Gastroesophageal sphincter (tissue), 4 donors: ENCODE measurements at regions not wholly inside any gene's neighbourhood (a gene's known extent, or its start where the extent isn't known, plus 50 kb on each side); places are given as distances from the start of the nearest gene placed in this dataset.

Experiments
- ATAC-seq: fragments of 150-250 bp; one replicate; pipeline ENCODE4 v1.9.1; 2016; ENCODE audit warnings: mild to moderate bottlenecking, moderate library complexity
- H3K27ac ChIP-seq, 4 donors: fragments of 200-600 bp; sonication (generic) in 3 of 4; 1 replicate in 3 of 4; 2 replicates in 1 of 4; pipeline ENCODE4 v1.5.1; 2016 to 2019
- H3K27me3 ChIP-seq: fragments of 200-600 bp; sonication (generic); one replicate; pipeline ENCODE4 v1.5.1; 2019
- H3K36me3 ChIP-seq, 2 donors: fragments of 200-600 bp; sonication (generic); one replicate each; pipeline ENCODE4 v1.5.1; 2019; ENCODE audit warnings: control low read depth in 1 of 2
- H3K4me1 ChIP-seq, 3 donors: fragments of 200-600 bp; sonication (generic); 1 replicate in 2 of 3; 2 replicates in 1 of 3; pipeline ENCODE4 v1.5.1; 2016 to 2019; ENCODE audit warnings: control low read depth in 2 of 3
- H3K4me3 ChIP-seq, 2 donors: fragments of 200-600 bp; sonication (generic); one replicate each; pipeline ENCODE4 v1.5.1; 2019; ENCODE audit warnings: mild to moderate bottlenecking in 1 of 2, moderate library complexity in 1 of 2
- H3K9me3 ChIP-seq, 3 donors: fragments of 200-600 bp; sonication (generic); one replicate each; pipeline ENCODE4 v1.5.1; 2017 to 2019; ENCODE audit warnings: control low read depth in 2 of 3
- CTCF ChIP-seq, 4 experiments: fragments of 200-600 bp in 2 of 4; fragments of 450-650 bp in 2 of 4; sonication (generic) in 1 of 4; IDR thresholded peaks; one replicate each; pipeline ENCODE4 v1.5.1; 2017 to 2019; ENCODE audit warnings: antibody characterized with exemption in 4 of 4, mild to moderate bottlenecking in 2 of 4, moderate library complexity in 2 of 4
- EP300 ChIP-seq: sonication (generic); formaldehyde crosslinking; IDR thresholded peaks from one replicate; pipeline ENCODE4 v1.6.1; 2017; ENCODE audit warnings: antibody characterized with exemption, mild to moderate bottlenecking
- POLR2A ChIP-seq, 2 donors: fragments of 450-650 bp; IDR thresholded peaks; one replicate each; pipeline ENCODE4 v1.6.1; 2017; ENCODE audit warnings: antibody characterized with exemption in 2 of 2, mild to moderate bottlenecking in 2 of 2, moderate library complexity in 1 of 2
- POLR2AphosphoS5 ChIP-seq: sonication (generic); formaldehyde crosslinking; IDR thresholded peaks from one replicate; pipeline ENCODE4 v1.6.1; 2017; ENCODE audit warnings: antibody characterized with exemption
- WGBS, 2 donors: methylation state at CpG; one replicate each; pipeline ENCODE4 v1.1.5; 2018; ENCODE audit warnings: low coverage in 1 of 2; 5-methylcytosine and 5-hydroxymethylcytosine counted together

DNA sequence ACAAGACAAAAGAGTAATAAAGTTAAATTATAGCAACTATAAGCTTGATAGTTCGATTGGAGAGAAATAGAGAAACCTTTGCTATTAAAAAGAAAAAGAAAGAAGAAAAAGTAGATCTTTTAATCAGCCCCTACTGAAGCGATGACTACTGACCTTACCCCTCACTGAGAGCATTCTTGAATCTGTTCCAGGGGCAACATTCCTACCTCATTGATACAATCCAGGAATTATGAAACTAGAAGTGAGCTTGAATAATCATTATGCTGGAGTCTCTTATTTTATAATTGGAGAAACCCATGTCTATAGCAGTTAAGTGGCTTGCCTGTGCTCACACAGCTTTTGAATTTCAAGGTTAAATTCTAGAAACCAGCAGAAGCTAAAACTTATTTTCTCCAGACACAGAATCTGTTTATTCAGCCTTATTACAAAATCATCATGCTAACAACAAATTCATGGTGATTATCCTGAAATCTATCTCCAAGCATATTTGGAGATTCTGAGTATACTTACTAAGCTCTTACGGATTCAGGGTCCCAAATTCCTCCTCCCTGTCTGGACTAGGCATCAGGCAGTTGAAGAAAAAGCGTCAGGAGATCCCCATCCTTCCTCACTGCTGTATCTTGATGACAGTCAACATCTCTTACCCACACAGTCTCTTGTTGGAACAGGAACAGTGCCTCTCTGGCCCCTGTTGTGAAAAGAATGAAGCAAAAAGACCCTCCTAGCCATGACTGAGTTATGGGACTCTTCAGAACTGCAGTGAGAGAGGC lies 547.6 kb upstream of the WWC1 start:
- Histone ChIP-seq H3K36me3 (no peaks in the 10 kb centered on the region), H3K27me3 (peaks cover 11% of the 10 kb centered on the region), H3K4me3 (no peak overlapping the region), H3K27ac (no peak overlapping the region), H3K4me1 (no peaks in the 10 kb centered on the region), H3K9me3 (peaks cover 0 to under 1% (median 0%) of the 10 kb centered on the region in 3 donors)
- WGBS, 2 donors: 64 to 67% methylated on average over 3 to 4 of the region's 4 CpGs
- no peak for ATAC-seq
- TF ChIP-seq EP300 (no peak), POLR2A (IDR thresholded peaks at IDR 0.05) (no peak), POLR2AphosphoS5 (no peak), CTCF (IDR thresholded peaks at IDR 0.05) (no peak)

- no peaks in the 10 kb centered on the region for H3K36me3 ChIP-seq
- ATAC-seq: no peak
Measured at GRCh38 chr5:167745868-167746267, 545.6 kb upstream of the WWC1 start.

GRCh38 chr5:167750586-167750985 lies 540.9 kb upstream of the WWC1 start:
- H3K4me3 ChIP-seq: no peak overlapping the region
- H3K4me1 ChIP-seq: no peaks in the 10 kb centered on the region
- H3K27ac ChIP-seq: no peak overlapping the region
- H3K27me3 ChIP-seq: peaks cover 22% of the 10 kb centered on the region
- ATAC-seq: no peak
- H3K9me3 ChIP-seq: no peaks in the 10 kb centered on the region
- no peak for TF ChIP-seq POLR2A (IDR thresholded peaks at IDR 0.05)
- TF ChIP-seq CTCF (IDR thresholded peaks at IDR 0.05): no peak
- no peak for TF ChIP-seq EP300
- TF ChIP-seq POLR2AphosphoS5: no peak
- 43 to 82% methylated on average over 1 of the region's 1 CpG for WGBS, 2 donors
- no peaks in the 10 kb centered on the region for H3K36me3 ChIP-seq

More at GRCh38 chr5:167745868-167746267, 545.6 kb upstream of the WWC1 start:
- Histone ChIP-seq H3K27me3 (peaks cover 22% of the 10 kb centered on the region), H3K4me3 (no peak overlapping the region), H3K4me1 (no peaks in the 10 kb centered on the region), H3K27ac (no peak overlapping the region), H3K9me3 (no peaks in the 10 kb centered on the region)
- TF ChIP-seq CTCF (IDR thresholded peaks at IDR 0.05): no peak
- TF ChIP-seq POLR2AphosphoS5: no peak
- no peak for TF ChIP-seq EP300
- no peak for TF ChIP-seq POLR2A (IDR thresholded peaks at IDR 0.05)
- 79 to 86% methylated on average over 4 to 6 of the region's 6 CpGs for WGBS, 2 donors

- WGBS, 2 donors: 57 to 73% methylated on average over 4 of the region's 4 CpGs
- Histone ChIP-seq H3K27me3 (peaks cover 16% of the 10 kb centered on the region), H3K4me3 (no peak overlapping the region), H3K36me3 (no peaks in the 10 kb centered on the region), H3K9me3 (no peaks in the 10 kb centered on the region), H3K27ac (no peak overlapping the region), H3K4me1 (no peaks in the 10 kb centered on the region)
- ATAC-seq: no peak
- TF ChIP-seq CTCF (IDR thresholded peaks at IDR 0.05): no peak
- TF ChIP-seq POLR2A (IDR thresholded peaks at IDR 0.05): no peak
- TF ChIP-seq POLR2AphosphoS5: no peak
- TF ChIP-seq EP300: no peak
Measured at GRCh38 chr5:167752936-167753335, 538.5 kb upstream of the WWC1 start.
